Left colon (tissue), 2 donors: ENCODE measurements at regions not wholly inside any gene's neighbourhood (a gene's known extent, or its start where the extent isn't known, plus 50 kb on each side); places are given as distances from the start of the nearest gene placed in this dataset.
"Not testable (repeated sequence)": the region's sequence is repeated elsewhere in the genome, so short reads cannot be mapped to it uniquely, and the experiment has no call there.

Experiments
- ATAC-seq: fragments of 200-7000 bp; cut with Tn5 transposase; one replicate; pipeline ENCODE4 v1.9.1; 2020; ENCODE audit warnings: mild to moderate bottlenecking, moderate library complexity
- DNase-seq, 2 donors: peaks; one replicate each; pipeline ENCODE4 v3.0.0-alpha.2; 2020
- intact Hi-C, 2 donors: fragments of 100-400 bp; cut with DNase I in 1 of 2; cut with micrococcal nuclease in 1 of 2; formaldehyde crosslinking; loops; one replicate each; pipeline versions ENCODE4 v1.11.2 to v1.14.0; 2022; cut with DNase I, micrococcal nuclease
- donor health status: DM: no; HTN: no; CAD: no.
- donor health status: DM: yes; HTN: yes; CAD: no.

- no peak for ATAC-seq
- intact Hi-C loops = no loop called here
Observed at GRCh38 chrX:117707948-117708743, 408.5 kb downstream of the KLHL13 start.

GRCh38 chrX:117701050-117701449, 415.6 kb downstream of the KLHL13 start:
- intact Hi-C loops = no loop called here
- ATAC-seq (no peak), DNase-seq (no peak)

More at GRCh38 chrX:117707948-117708743, 408.5 kb downstream of the KLHL13 start:
- DNase-seq = no peak

GRCh38 chrX:117689956-117690355, 426.7 kb downstream of the KLHL13 start:
- DNase-seq (no peak), ATAC-seq (no peak)
- intact Hi-C loops = no loop called here

DNA sequence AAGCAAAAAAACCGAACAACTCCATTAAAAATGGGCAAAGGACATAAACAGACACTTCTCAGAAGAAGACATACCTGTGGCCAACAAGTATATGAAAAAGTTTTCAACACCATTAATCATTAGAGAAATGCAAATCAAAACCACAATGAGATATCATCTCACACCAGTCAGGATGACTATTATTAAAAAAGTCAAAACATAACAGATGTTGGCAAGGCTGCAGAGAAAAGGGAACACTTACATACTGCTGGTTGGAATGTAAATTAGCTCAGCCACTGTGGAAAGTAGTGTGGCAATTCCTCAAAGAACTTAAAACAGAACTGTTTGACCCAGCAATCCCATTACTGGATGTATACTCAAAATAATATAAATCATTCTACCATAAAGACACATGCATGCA, 436.3 kb downstream of the KLHL13 start:
- no peak for DNase-seq
- intact Hi-C loops = no loop called here

DNA sequence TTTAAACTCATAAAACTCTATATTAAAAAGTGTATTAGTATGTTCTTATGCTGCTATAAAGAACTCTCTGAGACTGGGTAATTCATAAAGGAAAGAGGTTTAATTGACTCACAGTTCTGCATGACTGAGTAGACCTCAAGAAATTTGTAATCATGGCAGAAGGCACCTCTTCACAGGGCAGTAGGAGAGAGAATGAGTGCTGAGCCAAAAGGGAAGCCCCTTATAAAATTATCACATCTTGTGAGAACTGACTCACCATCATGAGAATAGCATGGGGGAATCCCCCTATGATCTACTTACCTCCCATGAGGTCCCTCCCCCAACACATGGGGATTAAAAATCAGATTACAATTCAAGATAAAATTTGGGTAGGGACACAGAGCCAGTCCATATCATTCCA, 463.2 kb downstream of the KLHL13 start:
- intact Hi-C loops = no loop called here
- DNase-seq = no peak
- no peak for ATAC-seq

More for the DNA sequence above, 436.3 kb downstream of the KLHL13 start:
- ATAC-seq = no peak

GRCh38 chrX:117645639-117646038, 471.0 kb downstream of the KLHL13 start:
- intact Hi-C loops = no loop called here
- ATAC-seq (no peak), DNase-seq (no peak)

DNA sequence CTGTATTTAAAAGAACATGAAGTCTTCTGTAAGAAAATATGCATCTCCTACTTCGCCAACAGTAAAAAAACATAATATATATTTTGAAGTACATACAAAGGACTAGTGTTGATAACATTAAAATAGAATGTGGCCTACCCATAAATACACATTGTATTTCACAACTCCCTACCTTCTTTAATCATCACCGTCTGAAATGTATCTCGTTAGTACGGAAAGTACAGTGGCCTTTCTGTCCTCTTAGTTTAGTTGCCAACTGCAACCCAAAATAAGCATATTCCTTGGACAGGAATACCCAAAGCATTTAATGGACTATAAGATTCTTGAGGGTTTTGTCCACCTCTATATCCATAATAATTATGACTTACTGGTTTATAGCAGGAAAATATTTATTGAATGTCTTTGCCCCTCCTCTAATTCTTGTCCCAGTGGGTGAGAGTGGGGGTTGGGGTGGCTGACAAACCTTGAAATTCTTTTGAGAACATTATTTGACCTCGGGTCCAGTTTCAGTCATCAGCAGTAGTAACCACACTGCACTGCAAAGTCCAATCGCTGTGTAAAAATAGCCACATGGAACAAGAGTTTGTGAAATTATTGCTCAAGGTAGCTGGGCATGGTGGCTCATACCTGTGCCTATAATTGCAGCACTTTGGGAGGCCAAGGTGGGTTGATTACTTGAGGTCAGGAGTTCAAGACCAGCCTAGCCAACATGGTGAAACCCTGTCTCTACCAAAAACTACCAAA, 474.5 kb downstream of the KLHL13 start:
- ATAC-seq (no peak), DNase-seq (no peak)
- intact Hi-C loops = no loop called here

DNA sequence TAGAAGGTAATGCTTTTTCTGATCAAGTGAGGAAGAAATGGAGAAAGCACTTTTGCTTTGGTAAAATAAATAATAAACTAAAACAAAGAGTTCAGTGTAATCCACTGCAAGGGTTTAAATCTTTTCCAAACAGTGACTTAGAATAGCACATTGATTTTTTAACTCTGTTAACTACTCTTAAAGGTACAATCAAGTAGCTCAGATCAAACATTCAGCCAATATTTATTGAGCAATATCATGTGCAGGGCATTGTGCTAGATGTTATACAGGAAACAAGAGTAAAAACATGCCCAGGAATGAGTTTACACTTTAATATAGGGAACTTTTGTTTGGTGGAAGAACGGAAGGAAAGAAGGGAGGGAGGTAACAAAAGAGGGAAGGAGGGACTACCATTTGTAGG, 479.8 kb downstream of the KLHL13 start:
- intact Hi-C loops = no loop called here
- no peak for ATAC-seq
- DNase-seq = no peak

DNA sequence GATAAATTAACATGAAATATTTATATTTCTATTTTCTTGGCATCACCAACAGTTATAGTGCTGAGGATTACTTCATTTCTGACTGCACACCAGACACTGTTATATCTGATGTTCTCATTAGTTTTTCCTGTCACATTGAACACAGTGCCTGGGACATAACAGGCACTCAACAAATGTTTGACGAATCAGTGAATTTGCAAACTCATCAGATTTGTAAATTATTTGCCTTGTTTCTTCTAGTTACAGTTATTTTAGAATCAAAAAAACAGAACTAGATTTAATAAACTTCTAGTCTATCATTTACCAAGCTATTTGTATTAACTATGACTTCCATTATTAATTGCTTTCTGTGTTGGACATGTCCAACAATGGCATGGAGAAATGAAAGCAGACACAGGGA, 483.3 kb downstream of the KLHL13 start:
- DNase-seq = no peak
- intact Hi-C loops = no loop called here
- ATAC-seq = no peak

- ATAC-seq (no peak), DNase-seq (no peak)
- intact Hi-C loops = no loop called here
Observed at GRCh38 chrX:117628381-117628780, 488.2 kb downstream of the KLHL13 start.

GRCh38 chrX:117610806-117611205, 505.8 kb downstream of the KLHL13 start:
- DNase-seq = no peak
- ATAC-seq = no peak
- intact Hi-C loops = no loop called here

- ATAC-seq = no peak
- DNase-seq = no peak
- intact Hi-C loops = no loop called here
Observed at GRCh38 chrX:117610049-117610448, 506.6 kb downstream of the KLHL13 start.

DNA sequence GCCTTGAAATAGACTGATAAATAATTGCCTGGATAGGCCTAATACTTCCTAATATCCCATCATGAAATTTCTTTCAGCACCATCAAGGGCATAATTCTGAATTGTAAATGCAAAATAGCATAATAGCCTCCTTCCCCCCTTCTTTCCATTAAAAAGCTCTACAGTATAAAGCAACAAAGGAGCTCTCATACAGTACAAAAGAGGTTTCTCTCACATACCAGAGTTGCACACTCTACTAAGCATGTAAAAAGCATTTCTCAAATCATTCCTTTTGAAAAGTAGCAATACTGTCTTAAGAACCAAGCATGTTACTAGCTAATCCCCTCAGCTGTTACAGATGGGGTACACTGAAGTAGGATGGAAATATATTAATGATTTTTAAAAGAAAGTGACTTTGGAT, 509.0 kb downstream of the KLHL13 start:
- ATAC-seq = no peak
- intact Hi-C loops = no loop called here
- DNase-seq = no peak

DNA sequence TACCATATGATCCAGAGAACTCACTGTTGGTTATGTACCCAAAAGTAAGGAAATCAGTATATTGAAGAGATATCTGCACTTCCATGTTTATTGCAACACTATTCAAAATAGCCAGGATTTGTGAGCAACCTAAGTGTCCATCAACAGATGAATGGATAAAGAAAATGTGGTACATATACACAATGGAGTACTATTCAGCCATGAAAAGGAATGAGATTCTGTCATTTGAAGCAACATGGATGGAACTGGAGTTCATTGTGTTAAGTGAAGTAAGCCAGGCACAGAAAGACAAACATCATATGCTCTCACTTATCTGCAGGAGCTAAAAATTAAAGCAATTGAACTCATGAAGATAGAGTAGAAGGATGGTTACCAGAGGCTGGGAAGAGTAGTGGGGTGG, 510.5 kb downstream of the KLHL13 start:
- DNase-seq, intact Hi-C loops: not testable (repeated sequence)

GRCh38 chrX:117570160-117570559, 546.5 kb downstream of the KLHL13 start:
- no peak for ATAC-seq
- no peak for DNase-seq
- intact Hi-C loops = no loop called here

More for the DNA sequence above, 510.5 kb downstream of the KLHL13 start:
- ATAC-seq = not testable (repeated sequence)

DNA sequence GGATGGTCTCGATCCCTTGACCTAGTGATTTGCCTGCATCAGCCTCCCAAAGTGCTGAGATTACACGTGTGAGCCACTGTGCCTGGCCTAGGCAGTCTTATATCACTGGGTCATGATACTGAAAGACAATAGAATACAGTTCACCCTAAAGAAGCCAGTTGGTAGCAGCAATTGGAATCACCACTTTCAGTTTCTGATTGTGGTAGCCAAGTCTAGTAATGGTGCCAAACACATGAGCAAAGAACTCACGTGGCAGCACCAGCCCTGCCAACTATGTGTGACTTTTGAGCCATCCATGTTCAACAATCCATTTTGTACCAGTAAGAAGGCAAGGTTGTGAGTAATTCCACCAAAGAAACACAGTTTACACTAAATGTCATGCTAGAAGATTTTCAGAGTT, 548.4 kb downstream of the KLHL13 start:
- DNase-seq (no peak), ATAC-seq (peak; percentile 40)
- intact Hi-C loops = no loop called here

GRCh38 chrX:117543885-117544284, 572.7 kb downstream of the KLHL13 start:
- intact Hi-C loops = no loop called here
- no peak for ATAC-seq
- no peak for DNase-seq

DNA sequence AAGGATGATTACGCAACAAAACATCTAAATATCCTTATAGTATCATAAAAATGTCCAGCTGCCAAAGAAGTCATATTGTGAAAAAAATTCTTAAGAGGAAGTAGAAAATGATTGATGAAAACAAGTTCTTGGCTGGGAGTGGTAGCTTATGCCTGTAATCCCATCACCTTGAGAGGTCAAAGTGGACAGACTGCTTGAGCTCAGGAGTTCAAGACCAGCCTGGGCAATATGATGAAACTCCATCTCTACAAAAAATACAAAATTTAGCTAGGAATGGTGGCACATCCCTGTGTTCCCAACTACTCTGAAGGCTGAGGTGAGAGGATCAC, 577.6 kb downstream of the KLHL13 start:
- ATAC-seq = no peak

DNA sequence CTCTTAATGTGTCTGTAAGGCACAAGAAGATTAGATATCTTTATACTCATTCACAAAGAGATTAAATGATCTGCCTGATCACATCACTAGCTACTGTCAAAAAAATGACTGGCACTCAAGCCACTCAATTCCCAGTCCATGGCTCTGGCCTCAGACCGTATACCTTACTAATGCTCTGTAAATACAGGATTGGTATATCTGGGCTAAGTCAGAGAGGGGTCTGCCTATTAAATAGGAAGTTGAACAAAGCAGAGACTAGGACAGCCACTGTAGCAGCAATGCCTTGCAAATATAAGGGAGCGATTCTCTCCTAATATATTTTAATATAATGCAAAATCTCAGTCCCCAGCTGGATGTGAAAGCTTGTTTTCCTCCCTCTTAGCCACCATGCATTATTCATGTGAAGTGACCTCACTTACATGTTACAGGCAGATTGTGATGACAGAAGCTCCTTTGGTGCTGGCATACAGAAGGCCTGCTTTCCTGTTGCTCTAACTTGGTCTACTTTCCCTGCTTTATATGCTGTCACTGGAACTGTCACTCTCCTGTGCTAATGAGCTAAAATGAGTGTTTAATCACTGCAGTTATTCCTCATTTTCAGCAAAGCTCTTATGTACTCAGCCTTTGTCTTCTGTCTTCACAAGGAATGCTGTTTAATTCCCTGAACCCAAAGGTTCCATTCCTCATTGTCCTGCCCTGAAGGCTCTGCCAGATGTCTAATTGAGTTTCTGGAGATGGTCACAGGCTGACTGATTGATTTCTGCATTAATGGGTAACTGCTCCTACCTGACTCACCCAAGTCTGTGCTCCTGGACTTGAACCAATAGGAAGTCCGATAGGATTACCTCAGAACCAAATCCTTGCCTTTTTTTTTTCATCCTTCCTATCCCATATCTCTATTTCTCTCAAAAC, 578.2 kb downstream of the KLHL13 start:
- intact Hi-C loops = no loop called here
- DNase-seq (no peak), ATAC-seq (no peak)

More for the DNA sequence above, 577.6 kb downstream of the KLHL13 start:
- DNase-seq = no peak
- intact Hi-C loops = no loop called here
